H1 (cell line): ENCODE measurements at regions not wholly inside any gene's neighbourhood (a gene's known extent, or its start where the extent isn't known, plus 50 kb on each side); places are given as distances from the start of the nearest gene placed in this dataset.

Source experiments
- CTCF ChIA-PET: fragments of 300-600 bp; sonication (Branson Sonifier 250); formaldehyde crosslinking; loops from one replicate; lab custom pipeline; 2021; ENCODE audit not compliant: partially characterized antibody; lab: Charles Lee
- POLR2A ChIA-PET: fragments of 300-600 bp; sonication (Branson Sonifier 250); formaldehyde crosslinking; loops from one replicate; lab custom pipeline; 2021; ENCODE audit warnings: inconsistent platforms; ENCODE audit not compliant: partially characterized antibody; lab: Charles Lee
- DNase-seq, 2 experiments: peaks; one replicate each; pipeline versions ENCODE4 v3.0.0 to v3.0.0-alpha.2; 2010 to 2022; ENCODE audit warnings: low spot score in 2 of 2, low read depth in 1 of 2, mixed read lengths in 1 of 2
- FAIRE-seq: peaks from 2 replicates; lab custom pipeline; 2011; peaks lifted over from hg19 to GRCh38; lab: Jason Lieb, UNC
- H2AFZ ChIP-seq: 2 replicates; pipeline ENCODE4 v1.8.1; 2012; ENCODE audit warnings: low read length, inconsistent platforms
- H2AK5ac ChIP-seq: 2 replicates; pipeline ENCODE4 v1.6.1; 2013; ENCODE audit warnings: low read depth, low read length
- H2BK120ac ChIP-seq: replicated peaks from 2 replicates; pipeline ENCODE3; 2013; ENCODE audit warnings: low read depth, low read length, inconsistent platforms
- H2BK12ac ChIP-seq: 2 replicates; pipeline ENCODE4 v1.6.1; 2013; ENCODE audit warnings: low read depth, low read length
- H2BK15ac ChIP-seq: 2 replicates; pipeline ENCODE4 v1.6.1; 2013; ENCODE audit warnings: low read length
- H2BK20ac ChIP-seq: 2 replicates; pipeline ENCODE4 v1.6.1; 2013; ENCODE audit warnings: low read length
- H2BK5ac ChIP-seq: 2 replicates; pipeline ENCODE4 v1.6.1; 2013; ENCODE audit warnings: low read depth, low read length
- H3K14ac ChIP-seq: 2 replicates; pipeline ENCODE4 v1.6.1; 2013; ENCODE audit warnings: inconsistent platforms; ENCODE audit not compliant: insufficient read length
- H3K18ac ChIP-seq: 2 replicates; pipeline ENCODE4 v1.6.1; 2013; ENCODE audit warnings: low read length; ENCODE audit errors: extremely low read depth
- H3K23ac ChIP-seq: 2 replicates; pipeline ENCODE4 v1.6.1; 2013; ENCODE audit warnings: inconsistent platforms; ENCODE audit not compliant: insufficient read length
- H3K23me2 ChIP-seq: 2 replicates; pipeline ENCODE4 v1.6.1; 2013; ENCODE audit warnings: low read depth, low read length
- H3K27ac ChIP-seq: 2 replicates; pipeline ENCODE4 v1.6.1; 2011; ENCODE audit warnings: low read depth, low read length, inconsistent platforms
- H3K27me3 ChIP-seq, 4 experiments: replicated peaks in 1 of 4; 1 replicate in 1 of 4; 2 replicates in 3 of 4; pipeline versions ENCODE4 v1.6.1 to v1.8.1; 2011 to 2013; ENCODE audit warnings: low read length in 3 of 4, mild to moderate bottlenecking in 3 of 4, inconsistent platforms in 2 of 4, mixed read lengths in 2 of 4, moderate library complexity in 1 of 4; ENCODE audit not compliant: control insufficient read depth in 3 of 4, insufficient read depth in 3 of 4; ENCODE audit errors: extremely low read depth in 1 of 4
- H3K36me3 ChIP-seq, 4 experiments: 2 replicates each; pipeline versions ENCODE4 v1.6.1 to v1.8.1; 2011 to 2013; ENCODE audit warnings: mild to moderate bottlenecking in 4 of 4, low read length in 3 of 4, moderate library complexity in 2 of 4, control low read depth in 1 of 4, inconsistent platforms in 1 of 4; ENCODE audit not compliant: insufficient read depth in 4 of 4, control insufficient read depth in 2 of 4
- H3K4ac ChIP-seq: replicated peaks from 2 replicates; pipeline ENCODE3; 2013; ENCODE audit warnings: low read length, low read depth, mixed read lengths, inconsistent platforms; ENCODE audit not compliant: insufficient read length
- H3K4me1 ChIP-seq, 4 experiments: replicated peaks in 1 of 4; 1 replicate in 1 of 4; 2 replicates in 3 of 4; pipeline versions ENCODE4 v1.6.1 to v1.8.1; 2011 to 2013; ENCODE audit warnings: low read length in 3 of 4, inconsistent platforms in 2 of 4, mixed read lengths in 1 of 4; ENCODE audit not compliant: insufficient read depth in 4 of 4, control insufficient read depth in 3 of 4
- H3K4me2 ChIP-seq, 2 experiments: 2 replicates each; pipeline versions ENCODE4 v1.6.1 to v1.8.1; 2011 to 2013; ENCODE audit warnings: low read depth in 2 of 2, low read length in 2 of 2, control low read depth in 1 of 2, inconsistent platforms in 1 of 2, mild to moderate bottlenecking in 1 of 2; ENCODE audit not compliant: insufficient read depth in 1 of 2
- H3K4me3 ChIP-seq, 4 experiments: fragments of 200-600, 300-600 bp in 1 of 4; sonication (generic), shearing (Covaris generic), sonication (Bioruptor Twin) in 1 of 4; 2 replicates each; pipeline versions ENCODE4 v1.5.1 to v1.8.1; 2011 to 2016; ENCODE audit warnings: low read length in 4 of 4, low read depth in 3 of 4, control low read depth in 2 of 4, inconsistent platforms in 2 of 4, mild to moderate bottlenecking in 2 of 4, mixed read lengths in 1 of 4, moderate library complexity in 1 of 4; ENCODE audit not compliant: insufficient read depth in 2 of 4; ENCODE audit errors: extremely low read depth in 1 of 4
- H3K56ac ChIP-seq: replicated peaks from 2 replicates; pipeline ENCODE3; 2013; ENCODE audit warnings: low read depth, mild to moderate bottlenecking, mixed read lengths, low read length, inconsistent platforms; ENCODE audit not compliant: insufficient read length
- H3K79me1 ChIP-seq: 2 replicates; pipeline ENCODE4 v1.6.1; 2013; ENCODE audit warnings: low read depth, low read length, control low read depth
- H3K79me2 ChIP-seq, 2 experiments: 2 replicates each; pipeline versions ENCODE4 v1.6.1 to v1.8.1; 2012 to 2013; ENCODE audit warnings: low read length in 2 of 2, mild to moderate bottlenecking in 2 of 2, inconsistent platforms in 1 of 2; ENCODE audit not compliant: insufficient read depth in 2 of 2, control insufficient read depth in 1 of 2
- H3K9ac ChIP-seq, 4 experiments: replicated peaks in 1 of 4; 1 replicate in 1 of 4; 2 replicates in 3 of 4; pipeline versions ENCODE4 v1.6.1 to v1.8.1; 2011 to 2013; ENCODE audit warnings: low read depth in 3 of 4, low read length in 3 of 4, control low read depth in 2 of 4, mild to moderate bottlenecking in 2 of 4, moderate library complexity in 2 of 4, inconsistent platforms in 1 of 4; ENCODE audit errors: extremely low read depth in 1 of 4
- H3K9me3 ChIP-seq, 2 experiments: 2 replicates each; pipeline versions ENCODE4 v1.6.1 to v1.8.1; 2012 to 2013; ENCODE audit warnings: mild to moderate bottlenecking in 2 of 2, moderate library complexity in 2 of 2, control low read depth in 1 of 2, inconsistent platforms in 1 of 2, low read depth in 1 of 2, low read length in 1 of 2, mixed read lengths in 1 of 2; ENCODE audit not compliant: insufficient read depth in 2 of 2
- H4K20me1 ChIP-seq, 2 experiments: replicated peaks in 1 of 2; 2 replicates each; pipeline versions ENCODE3 to v1.8.1; 2011 to 2013; ENCODE audit warnings: inconsistent platforms in 2 of 2, low read length in 2 of 2, mild to moderate bottlenecking in 1 of 2; ENCODE audit not compliant: insufficient read depth in 2 of 2, control insufficient read depth in 1 of 2
- H4K5ac ChIP-seq: 2 replicates; pipeline ENCODE4 v1.6.1; 2013; ENCODE audit warnings: low read length, low read depth, mixed read lengths, inconsistent platforms; ENCODE audit not compliant: insufficient read length
- H4K8ac ChIP-seq: 2 replicates; pipeline ENCODE4 v1.8.0; 2013; ENCODE audit warnings: mild to moderate bottlenecking, moderate library complexity, low read length, inconsistent platforms; ENCODE audit not compliant: insufficient read depth; ENCODE audit errors: extremely low read depth
- H4K91ac ChIP-seq: replicated peaks from 2 replicates; pipeline ENCODE3; 2013; ENCODE audit warnings: low read length, mixed read lengths, inconsistent platforms; ENCODE audit not compliant: insufficient read length
- BACH1 ChIP-seq: IDR thresholded peaks from 2 replicates; pipeline ENCODE4 v1.6.1; 2012; ENCODE audit warnings: low read length, improper control_type of control experiment
- BCL11A ChIP-seq, 2 experiments: IDR thresholded peaks; one replicate each; pipeline ENCODE4 v1.6.1; 2011; ENCODE audit warnings: low read depth in 2 of 2, low read length in 2 of 2, mild to moderate bottlenecking in 2 of 2
- CBX5 ChIP-seq: fragments of 300-800, 300-1000 bp; sonication (generic); IDR thresholded peaks from 2 replicates; pipeline ENCODE4 v1.7.1; 2016; ENCODE audit warnings: antibody characterized with exemption, low read length, low read depth
- CBX8 ChIP-seq: fragments of 300-800, 300-1000 bp; sonication (generic); IDR thresholded peaks from 2 replicates; pipeline ENCODE4 v1.7.1; 2016; ENCODE audit warnings: low read depth, low read length, borderline replicate concordance
- NANOG ChIP-seq: IDR thresholded peaks from 2 replicates; pipeline ENCODE4 v1.6.1; 2011; ENCODE audit warnings: low read length, low read depth, mild to moderate bottlenecking, inconsistent platforms; ENCODE audit not compliant: insufficient read depth, poor library complexity, severe bottlenecking
- POLR2A ChIP-seq, 2 experiments: IDR thresholded peaks; 1 replicate in 1 of 2; 2 replicates in 1 of 2; pipeline ENCODE4 v1.6.1; 2011; ENCODE audit warnings: low read depth in 2 of 2, low read length in 2 of 2, mild to moderate bottlenecking in 2 of 2; ENCODE audit errors: control extremely low read depth in 1 of 2
- POLR2AphosphoS5 ChIP-seq: IDR thresholded peaks from 2 replicates; pipeline ENCODE4 v1.6.1; 2011; ENCODE audit warnings: low read depth, low read length
- RAD21 ChIP-seq, 2 experiments: IDR thresholded peaks in 1 of 2; conservative IDR thresholded peaks in 1 of 2; 2 replicates each; pipeline ENCODE4 v1.6.1; 2011; ENCODE audit warnings: low read depth in 2 of 2, low read length in 2 of 2, improper control_type of control experiment in 1 of 2, inconsistent platforms in 1 of 2, mild to moderate bottlenecking in 1 of 2, moderate library complexity in 1 of 2
- RNF2 ChIP-seq: fragments of 200-900, 300-1000 bp; sonication (generic); IDR thresholded peaks from 2 replicates; pipeline ENCODE4 v1.7.1; 2016; ENCODE audit warnings: borderline replicate concordance, low read depth, mild to moderate bottlenecking, antibody characterized with exemption, low read length; ENCODE audit not compliant: poor library complexity, severe bottlenecking; ENCODE audit errors: missing control alignments
- SAP30 ChIP-seq: fragments of 300-600 bp; sonication (generic); IDR thresholded peaks from 2 replicates; pipeline ENCODE4 v1.7.1; 2012; ENCODE audit warnings: low read length, moderate library complexity, mild to moderate bottlenecking, inconsistent platforms; ENCODE audit not compliant: insufficient read depth, insufficient replicate concordance
- SUZ12 ChIP-seq: fragments of 200-600 bp; sonication (generic); IDR thresholded peaks from 2 replicates; pipeline ENCODE4 v1.6.1; 2012; ENCODE audit warnings: mild to moderate bottlenecking, inconsistent platforms, low read length, moderate library complexity, mixed read lengths
- TAF1 ChIP-seq: IDR thresholded peaks from 2 replicates; pipeline ENCODE4 v1.6.1; 2011; ENCODE audit warnings: mild to moderate bottlenecking, low read depth, low read length
- TCF12 ChIP-seq: IDR thresholded peaks from 2 replicates; pipeline ENCODE4 v1.6.1; 2011; ENCODE audit warnings: low read depth, mild to moderate bottlenecking, low read length
- WGBS, 2 experiments: shearing (Covaris generic) in 1 of 2; methylation state at CpG; one replicate each; pipeline versions ENCODE4 v1.1.6 to v1.1.7; 2013 to 2015; ENCODE audit warnings: low lambda C conversion rate in 2 of 2, mixed read lengths in 2 of 2, inconsistent platforms in 1 of 2, low coverage in 1 of 2, missing lambda C conversion rate in 1 of 2; ENCODE audit not compliant: insufficient replicate concordance in 2 of 2, insufficient coverage in 1 of 2, insufficient read length in 1 of 2; ENCODE audit errors: extremely low coverage in 1 of 2, missing lambda C conversion rate in 1 of 2; 5-methylcytosine and 5-hydroxymethylcytosine counted together
- TF ChIP-seq, protein P1 (sequence below): IDR thresholded peaks from 2 replicates; pipeline ENCODE4 v1.6.1; 2011; ENCODE audit warnings: low read depth, mild to moderate bottlenecking, low read length; ENCODE audit not compliant: insufficient read depth

GRCh38 chr17:72425794-72426168 is 305.0 kb downstream of the SOX9 start:
- no peak overlapping the region for H3K4ac ChIP-seq
- TF ChIP-seq CBX5 (no peak), TAF1 (no peak), BACH1 (no peak), NANOG (no peak), SAP30 (no peak), CBX8 (no peak), TCF12 (no peak), BCL11A (IDR thresholded peaks at IDR 0.05; ENCODE audit: low read depth in 2 of 2, low read length in 2 of 2) (no peak), SUZ12 (no peak), POLR2A (IDR thresholded peaks at IDR 0.05; ENCODE audit: control extremely low read depth in 1 of 2, low read depth in 2 of 2, low read length in 2 of 2) (no peak), RAD21 (IDR thresholded peaks at IDR 0.05 in 1 of 2, conservative IDR thresholded peaks at IDR 0.05 in 1 of 2; ENCODE audit: low read depth in 2 of 2, low read length in 2 of 2) (no peak), POLR2AphosphoS5 (no peak), RNF2 (no peak)
- TF ChIP-seq, protein P1, sequence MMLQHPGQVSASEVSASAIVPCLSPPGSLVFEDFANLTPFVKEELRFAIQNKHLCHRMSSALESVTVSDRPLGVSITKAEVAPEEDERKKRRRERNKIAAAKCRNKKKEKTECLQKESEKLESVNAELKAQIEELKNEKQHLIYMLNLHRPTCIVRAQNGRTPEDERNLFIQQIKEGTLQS = no peak

More at GRCh38 chr17:72425794-72426168, 305.0 kb downstream of the SOX9 start:
- Histone ChIP-seq H3K23me2 (no peaks in the 10 kb centered on the region), H3K56ac (no peak overlapping the region), H3K9ac (no peak overlapping the region), H4K5ac (no peak overlapping the region), H3K36me3 (no peaks in the 10 kb centered on the region), H3K14ac (no peak overlapping the region), H2AK5ac (no peak overlapping the region), H3K23ac (no peak overlapping the region), H2BK5ac (no peak overlapping the region), H4K20me1 (no peaks in the 10 kb centered on the region), H2AFZ (no peak overlapping the region), H3K79me1 (no peaks in the 10 kb centered on the region), H3K4me2 (no peak overlapping the region), H3K79me2 (no peaks in the 10 kb centered on the region), H2BK15ac (no peak overlapping the region), H3K27ac (no peak overlapping the region), H3K9me3 (no peaks in the 10 kb centered on the region), H3K4me3 (no peak overlapping the region), H4K8ac (no peak overlapping the region), H3K27me3 (no peaks in the 10 kb centered on the region), H4K91ac (no peak overlapping the region), H3K4me1 (peaks cover 0 to 3% (median 0%) of the 10 kb centered on the region in 4 experiments; a peak in 1 of 7 replicates), H3K18ac (no peak overlapping the region), H2BK120ac (no peak overlapping the region), H2BK20ac (no peak overlapping the region), H2BK12ac (peak overlapping the region; percentile 4; the same call in 1 of the 2 replicates)
- CTCF ChIA-PET = interaction anchor here (0.5 to 1.4 kb wide), 5 partner anchors 9 to 274 kb away, joined by 3 to 4 read pairs (median 4); no protein-coding TSS in a partner anchor
- DNase-seq (no peak), FAIRE-seq (no peak)
- POLR2A ChIA-PET = interaction anchor here (0.6 kb wide), 1 partner anchor 1849 kb away, joined by 3 read pairs; no protein-coding TSS in a partner anchor
- 92% methylated on average over 4 of the region's 5 CpGs; no CpG with 5 or more reads in 1 of the 2 experiments for WGBS, 2 experiments
